ENCODE measurements at regions not wholly inside any gene's neighbourhood (a gene's known extent, or its start where the extent isn't known, plus 50 kb on each side); places are given as distances from the start of the nearest gene placed in this dataset.
"Not testable (repeated sequence)": the region's sequence is repeated elsewhere in the genome, so short reads cannot be mapped to it uniquely, and the experiment has no call there.

DNA sequence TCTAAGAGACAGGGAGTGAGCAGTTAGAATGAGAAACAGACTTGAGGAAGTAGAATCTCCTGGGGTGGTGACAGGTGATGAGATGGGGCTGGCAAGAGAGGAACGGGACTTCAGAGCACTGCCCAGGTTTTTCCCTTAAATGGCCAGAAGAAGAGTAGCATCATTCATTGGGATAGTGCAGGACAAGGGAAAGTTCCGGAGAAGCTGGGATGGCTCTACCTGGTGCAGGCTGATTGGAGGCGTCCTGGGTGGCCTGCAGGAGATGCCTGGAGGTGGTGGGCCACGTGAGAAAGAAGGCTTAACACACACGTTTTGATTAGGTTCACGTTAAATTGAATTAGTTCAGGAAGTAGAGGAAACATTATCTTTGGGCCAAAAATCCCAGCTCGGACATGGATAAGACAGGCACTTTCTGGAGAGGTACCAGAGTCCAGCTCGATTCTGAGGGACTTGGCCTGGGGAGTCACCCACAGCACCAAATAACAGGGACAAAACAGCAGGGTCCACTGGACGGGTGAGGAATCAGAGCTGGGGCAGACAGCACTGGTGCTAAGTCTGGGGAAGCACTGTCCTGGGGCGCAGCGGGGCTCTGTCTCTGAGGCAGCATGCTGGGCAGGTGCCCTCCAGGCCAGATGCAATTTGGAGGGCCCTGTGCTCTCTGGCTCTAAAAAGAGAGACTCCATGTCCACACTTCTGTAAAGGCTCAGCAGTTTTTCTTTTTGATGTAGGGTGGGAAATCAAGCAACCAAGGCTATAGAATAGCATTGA, 512.3 kb upstream of the RAB6C start:
- DNase-seq: no peak

DNA sequence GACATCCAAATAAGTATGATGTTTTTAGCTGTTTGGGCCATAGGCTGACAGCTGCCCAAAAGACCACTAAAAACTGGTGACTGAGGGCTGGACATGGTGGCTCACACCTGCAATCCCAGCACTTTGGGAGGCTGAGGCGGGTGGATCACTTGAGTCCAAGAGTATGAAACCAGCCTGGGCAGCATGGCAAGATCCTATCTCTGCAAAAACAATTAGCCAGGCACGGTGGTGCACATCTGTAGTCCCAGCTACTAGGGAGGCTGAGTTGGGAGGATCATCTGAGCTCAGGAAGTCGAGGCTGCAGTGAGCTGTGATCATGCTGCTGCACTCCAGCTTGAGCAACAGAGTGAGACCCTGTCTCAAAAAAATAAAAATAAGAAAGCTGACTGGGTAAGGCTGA, 511.5 kb upstream of the RAB6C start:
- DNase-seq: no peak

DNA sequence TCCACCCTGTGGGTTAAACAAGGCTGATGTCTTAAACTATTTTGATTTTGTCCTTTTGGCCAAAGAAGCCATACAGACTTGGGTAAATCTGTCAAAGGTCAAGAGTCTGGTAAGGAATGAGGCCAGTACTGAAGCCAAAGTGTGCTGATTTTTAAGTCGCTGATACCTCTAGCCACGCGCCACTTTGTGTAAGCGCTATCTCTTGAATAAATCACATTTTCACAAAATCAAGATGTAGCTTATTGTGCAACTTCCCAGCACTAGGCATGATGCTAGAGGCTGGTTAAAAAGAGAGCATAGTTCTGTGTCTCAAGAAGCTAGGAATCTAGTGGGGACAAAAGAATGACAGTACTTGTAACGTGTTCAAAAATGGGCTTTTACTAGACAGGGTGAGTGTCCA, 510.6 kb upstream of the RAB6C start:
- no peak for DNase-seq

DNA sequence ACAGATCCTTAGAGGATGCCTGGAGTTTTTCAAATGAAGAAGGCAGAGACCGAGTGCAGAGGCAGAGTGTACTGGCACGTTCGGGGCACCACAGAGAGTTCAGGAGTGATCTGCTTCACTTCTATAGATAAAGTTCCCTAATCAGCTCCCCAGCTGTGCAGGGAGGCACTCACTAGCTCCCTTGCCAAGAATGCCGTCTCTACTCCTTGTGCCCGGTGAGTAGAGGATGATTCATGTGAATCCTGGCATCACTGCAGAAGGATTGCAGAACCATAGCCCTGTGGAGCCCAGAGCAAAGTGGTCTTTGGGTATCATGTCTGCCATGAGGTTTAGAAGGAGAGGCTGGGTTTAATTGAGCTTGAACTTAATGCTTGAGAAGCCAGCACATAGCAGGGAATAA, 510.1 kb upstream of the RAB6C start:
- no peak for DNase-seq

DNA sequence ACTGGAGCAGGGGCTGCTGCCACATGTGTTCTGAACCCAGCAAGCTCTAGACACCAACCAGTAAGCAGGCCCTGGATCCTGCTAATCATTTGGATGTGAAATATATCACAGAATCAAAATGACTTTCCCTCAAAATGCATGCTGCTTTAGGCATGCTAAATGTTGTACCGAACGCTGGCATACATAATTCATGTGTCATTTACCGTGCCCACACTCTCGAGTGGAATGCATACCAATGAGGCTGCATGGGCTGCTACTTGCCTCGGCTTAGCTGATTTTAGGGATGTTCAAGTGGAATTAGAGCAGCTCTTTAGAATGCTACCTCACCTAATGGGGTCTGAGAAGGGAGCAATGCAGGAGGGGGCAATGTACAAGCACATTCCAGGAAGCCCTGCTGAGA, 509.6 kb upstream of the RAB6C start:
- DNase-seq: no peak

DNA sequence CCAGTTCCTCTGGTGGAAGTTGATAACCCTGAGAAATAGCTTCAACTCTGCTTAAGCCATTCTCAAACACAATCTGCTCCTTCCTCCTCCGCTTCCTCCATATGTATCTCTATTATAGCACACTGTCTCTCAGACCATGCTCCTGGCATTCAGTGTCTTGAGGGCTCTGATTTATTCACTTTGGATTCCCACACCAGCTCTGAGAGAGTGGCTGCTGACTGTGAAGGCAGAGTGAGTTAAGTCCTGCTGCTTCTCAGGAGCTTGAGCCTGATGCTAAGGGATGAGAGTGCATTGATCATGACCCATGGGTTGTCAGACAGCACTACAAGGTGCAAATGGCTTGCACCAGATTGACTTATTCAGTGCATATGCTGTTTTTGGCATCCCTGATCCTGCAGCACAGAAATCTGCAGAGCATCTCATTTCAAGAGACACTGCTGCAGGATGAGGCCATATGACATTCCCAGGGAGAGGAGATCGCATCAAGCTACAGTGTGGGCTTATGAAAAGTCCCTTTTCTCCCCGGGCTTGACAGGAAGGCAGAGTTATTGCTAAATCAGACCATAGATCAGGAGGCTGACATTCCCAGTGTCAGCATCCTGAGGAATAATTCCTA, 500.5 kb upstream of the RAB6C start:
- no peak for DNase-seq

DNA sequence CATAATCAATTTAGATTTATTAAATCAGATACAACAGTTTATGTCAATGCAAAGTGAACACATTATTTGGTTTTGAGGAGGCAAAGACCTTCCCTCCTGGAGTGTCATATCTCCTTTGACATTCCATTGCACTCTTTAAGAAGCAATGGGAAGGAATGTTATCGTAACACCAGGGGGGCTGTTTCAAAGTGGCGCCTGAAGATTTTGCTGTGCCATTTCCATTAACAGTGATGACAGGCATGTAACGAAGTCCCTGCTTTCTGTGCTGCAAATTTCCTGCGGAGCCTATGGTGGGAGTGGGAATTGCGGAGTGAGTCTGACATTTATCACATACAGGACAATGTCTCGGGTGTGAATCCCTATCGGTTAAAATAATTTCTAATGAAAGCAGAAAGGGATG, 499.6 kb upstream of the RAB6C start:
- DNase-seq: no peak

DNA sequence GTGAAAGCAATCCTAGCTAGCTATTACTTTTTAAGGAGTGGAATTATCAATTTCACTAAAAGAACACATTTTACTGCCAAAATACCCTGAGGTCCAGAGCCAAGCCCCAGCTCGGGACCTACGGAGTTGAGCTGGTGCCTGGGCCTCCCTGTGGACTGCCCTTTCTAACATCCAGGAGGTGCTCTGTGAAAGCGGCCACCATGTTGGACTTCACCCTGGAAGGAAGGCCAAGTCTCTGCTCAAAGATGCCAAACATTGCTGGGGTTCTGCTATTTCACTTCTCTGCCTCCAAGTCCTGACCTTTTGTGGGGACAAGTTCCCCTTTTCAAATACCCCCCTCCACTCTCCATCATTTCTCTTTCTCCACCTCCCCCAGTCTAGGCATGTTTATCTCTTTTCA, 498.7 kb upstream of the RAB6C start:
- DNase-seq: no peak

DNA sequence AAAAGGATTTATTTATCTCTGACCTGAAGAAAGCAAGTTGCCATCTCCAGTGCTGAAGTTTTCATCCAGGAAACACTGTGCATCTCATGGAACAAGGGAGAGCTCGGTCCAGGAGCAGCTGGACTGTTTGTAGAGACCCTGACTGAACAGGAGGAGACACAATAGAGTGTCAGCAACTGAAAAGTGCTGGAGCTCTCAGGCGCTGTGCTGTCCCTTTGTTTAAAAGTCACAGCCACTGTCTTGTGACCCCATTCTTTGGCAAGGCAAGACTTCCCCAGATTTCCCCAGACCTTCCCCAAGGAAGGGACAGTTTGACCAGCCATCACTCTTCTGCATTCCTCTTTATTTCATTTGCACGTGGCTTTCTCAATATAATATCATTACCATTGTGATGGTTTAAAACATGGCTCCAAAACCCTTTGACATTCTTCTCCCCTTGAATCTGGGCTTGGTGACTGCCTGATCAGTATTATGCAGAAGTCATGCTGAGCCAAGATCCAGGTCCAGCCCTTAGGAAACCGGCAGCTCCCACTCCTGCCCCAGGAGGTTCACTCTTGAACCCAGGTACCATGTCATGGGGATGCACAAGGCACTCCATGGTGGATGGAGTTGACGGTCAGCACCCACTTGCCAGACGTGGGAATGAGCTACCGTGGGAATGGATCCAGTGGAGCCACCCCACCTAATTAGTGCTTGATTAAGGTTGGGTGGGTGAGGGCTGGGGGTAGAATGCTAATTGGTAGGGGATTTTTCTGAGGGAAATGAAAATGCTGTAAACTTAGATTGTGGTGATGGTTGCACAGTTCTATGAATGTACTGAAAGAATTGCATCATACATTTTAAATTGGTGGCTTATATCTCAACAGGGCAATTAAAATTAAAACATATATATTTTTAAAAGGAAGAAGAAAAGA, 497.9 kb upstream of the RAB6C start:
- no peak for DNase-seq

DNA sequence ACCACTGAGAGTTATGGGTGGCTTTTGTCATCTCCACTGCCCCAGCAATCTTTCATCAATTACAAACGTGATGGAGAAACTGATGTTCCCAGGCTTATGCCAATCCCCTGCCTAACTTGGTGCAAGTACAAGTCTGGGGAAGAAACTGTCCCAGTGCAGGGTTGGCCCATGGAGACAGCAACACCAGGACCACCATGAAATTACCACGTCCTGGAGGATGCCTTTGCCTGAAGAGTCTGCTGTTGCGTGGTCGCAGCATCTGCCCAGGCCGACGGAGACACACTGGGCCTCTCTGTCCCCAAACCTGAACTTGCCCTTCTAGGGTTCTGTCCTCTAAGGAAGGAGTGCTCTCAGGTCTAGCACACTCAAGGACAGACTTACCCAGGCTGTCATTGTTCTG, 496.8 kb upstream of the RAB6C start:
- no peak for DNase-seq

DNA sequence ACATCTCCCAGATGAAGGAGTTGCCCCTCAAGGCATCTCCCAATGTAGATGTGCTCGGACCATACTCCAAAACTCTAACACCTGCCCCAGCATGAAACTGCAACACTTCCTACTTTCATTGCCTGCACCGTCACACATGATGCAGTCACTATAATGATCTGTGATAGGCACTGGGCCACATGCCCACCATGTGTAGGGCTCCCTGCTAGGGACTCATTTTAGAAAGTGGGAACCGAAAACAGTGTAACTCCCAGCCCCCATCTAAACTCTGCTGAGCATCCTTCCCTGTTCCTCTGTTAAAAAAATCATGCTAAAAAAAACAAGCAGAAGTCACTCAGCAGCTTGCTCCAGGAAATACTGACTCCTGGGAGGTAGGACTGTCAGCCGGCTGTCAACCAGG, 496.1 kb upstream of the RAB6C start:
- DNase-seq: no peak

DNA sequence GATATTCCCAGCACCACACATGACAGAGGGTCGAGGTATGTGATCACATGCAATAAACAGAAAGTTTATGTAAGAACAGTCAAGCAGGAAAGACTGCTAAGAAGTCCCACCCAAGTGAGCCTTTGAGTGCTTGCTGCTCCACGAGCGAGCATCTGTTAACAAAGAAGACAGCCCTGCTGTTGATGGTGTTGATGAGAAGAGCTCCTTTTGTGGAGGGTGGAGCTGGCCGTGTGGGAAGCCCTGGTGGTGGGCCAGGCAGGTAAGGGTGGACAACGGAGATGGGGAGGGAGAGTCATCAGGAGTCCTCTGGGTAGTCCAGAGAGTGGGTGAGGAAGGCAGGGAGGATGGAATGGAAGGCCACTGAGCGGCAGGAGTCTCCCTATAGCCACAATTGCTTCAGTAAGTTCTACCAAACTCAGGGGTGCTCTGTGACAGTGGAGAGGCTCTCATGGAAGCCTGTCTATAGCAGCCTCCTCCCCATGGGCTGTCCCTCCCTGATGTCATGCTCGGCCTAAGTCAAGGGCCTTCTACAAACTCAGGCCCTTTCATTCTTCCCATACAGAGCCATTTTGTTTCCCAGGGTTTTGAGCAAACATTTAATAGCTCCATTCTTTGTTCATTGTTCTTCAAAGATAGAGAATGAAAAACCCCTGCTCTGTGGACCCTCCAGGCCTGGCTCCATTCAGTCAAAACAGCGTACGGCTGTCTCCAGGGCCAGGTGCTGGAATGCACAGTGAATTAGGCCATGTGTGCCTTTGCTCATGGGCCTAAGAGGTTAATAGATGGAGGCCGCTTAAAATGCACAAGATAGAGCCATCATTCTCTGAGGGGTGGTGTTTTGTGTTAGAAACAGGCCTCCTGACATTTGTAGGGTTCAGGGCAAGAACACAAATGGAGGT, 494.2 kb upstream of the RAB6C start:
- no peak for DNase-seq

DNA sequence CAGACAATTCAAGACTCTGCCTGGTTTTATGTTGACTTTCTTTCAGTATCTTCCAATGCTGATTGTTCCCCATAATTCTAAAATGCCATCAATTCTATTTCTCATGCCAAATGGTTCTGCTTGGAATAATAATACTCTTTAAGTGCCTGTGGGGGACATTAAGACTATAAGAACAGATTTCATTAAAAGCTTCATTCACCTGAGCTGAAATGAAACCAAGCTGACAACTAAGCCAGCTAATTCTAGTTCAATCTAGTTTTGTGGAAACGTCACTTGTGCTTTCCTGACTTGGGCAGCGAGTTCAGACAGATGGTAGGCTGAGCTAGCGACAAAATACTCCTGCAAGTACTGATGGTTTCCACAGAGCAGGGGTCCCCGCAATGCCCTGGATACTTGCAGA, 491.1 kb upstream of the RAB6C start:
- DNase-seq: no peak

DNA sequence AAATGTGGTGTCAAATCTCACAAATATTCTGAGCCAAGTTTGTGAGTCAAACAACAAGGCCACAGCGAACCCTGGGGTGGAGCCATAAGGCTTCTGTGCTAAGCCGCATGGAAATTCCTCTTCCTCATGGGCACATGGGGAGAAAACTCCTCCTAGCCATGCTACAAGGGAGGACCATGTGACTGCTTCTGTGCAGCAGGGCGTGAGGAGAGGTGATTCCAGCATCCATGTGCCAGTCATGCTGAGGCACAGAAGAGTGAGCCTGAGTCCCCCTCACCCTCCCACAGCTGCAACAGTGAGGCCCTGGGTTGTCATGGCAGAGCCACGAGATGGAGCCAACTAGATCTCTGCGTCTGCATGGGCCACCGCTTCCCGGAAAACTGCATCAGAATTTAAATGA, 488.8 kb upstream of the RAB6C start:
- no peak for DNase-seq

DNA sequence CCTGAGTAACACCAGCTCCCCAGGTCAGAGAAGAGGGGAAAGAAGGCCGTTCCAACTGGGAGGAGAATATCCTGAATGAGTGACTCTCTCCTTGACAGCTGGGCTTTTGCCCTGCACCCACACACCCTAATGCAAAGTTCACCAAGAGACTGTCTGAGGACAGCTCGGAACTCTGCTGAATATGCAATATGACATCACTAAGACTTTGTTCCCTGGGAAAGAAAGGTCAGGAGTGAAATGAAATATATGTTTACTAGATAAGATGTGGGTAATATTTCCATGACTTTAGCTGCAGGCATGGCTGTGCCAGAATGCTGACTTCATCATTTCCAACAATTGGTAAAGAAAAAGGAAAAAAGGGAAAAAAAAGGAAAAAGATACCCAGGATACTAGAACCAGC, 488.2 kb upstream of the RAB6C start:
- no peak for DNase-seq

DNA sequence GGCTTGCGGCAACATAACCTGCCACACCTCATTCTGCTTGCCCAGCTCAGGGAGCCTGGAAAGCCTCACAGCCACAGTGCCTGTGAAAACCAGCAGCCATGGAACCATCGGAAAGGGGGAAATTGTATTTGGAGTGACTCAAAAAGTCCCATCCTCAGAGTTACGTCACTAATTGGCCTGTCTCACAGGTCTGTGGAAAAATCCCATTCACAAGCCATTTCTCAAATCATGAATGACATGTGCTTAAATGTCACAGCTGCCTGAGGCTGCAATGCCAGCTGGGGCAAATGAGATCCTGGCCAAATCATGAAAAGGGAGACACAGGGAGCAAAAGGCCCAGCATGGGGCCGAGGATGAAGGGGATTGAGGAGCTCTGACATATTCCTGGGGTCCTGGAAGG, 486.9 kb upstream of the RAB6C start:
- no peak for DNase-seq

DNA sequence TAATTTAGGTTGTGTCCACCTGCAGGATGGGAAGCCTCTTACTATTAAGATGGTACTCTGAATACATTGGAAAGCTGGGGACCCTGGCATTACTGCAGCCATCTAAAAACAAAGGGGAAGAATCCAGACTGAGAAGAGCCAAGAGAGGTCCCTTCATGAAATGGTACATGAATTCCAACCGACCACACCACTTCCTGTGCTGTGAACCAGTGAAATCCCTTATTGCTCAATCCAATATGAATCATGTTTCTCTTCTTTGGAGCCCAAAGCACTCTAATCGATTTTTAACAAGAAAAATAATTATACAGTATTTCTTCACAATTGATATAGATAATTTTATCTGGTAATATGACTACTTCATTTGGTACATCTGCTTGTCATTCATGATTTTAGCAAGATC, 479.7 kb upstream of the RAB6C start:
- DNase-seq: no peak

DNA sequence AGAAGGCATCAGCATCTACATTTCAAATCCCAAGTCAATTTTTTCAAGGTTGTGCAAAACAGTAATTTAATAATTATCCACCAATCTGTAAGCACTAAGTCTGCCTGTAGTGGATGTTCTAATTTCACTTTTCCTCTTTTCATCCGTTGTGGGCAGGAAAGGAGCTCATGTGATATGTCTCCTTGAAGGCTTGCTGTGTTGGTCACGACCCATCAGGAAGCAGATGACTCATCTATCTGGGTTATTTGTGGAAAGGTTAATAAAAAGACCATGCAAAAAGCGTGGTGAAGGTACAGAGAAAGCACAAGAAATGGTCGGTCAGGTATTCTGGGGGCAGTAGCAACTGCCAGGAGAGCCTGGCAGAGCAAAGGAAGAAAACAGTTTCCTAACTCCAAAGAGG, 476.7 kb upstream of the RAB6C start:
- no peak for DNase-seq

DNA sequence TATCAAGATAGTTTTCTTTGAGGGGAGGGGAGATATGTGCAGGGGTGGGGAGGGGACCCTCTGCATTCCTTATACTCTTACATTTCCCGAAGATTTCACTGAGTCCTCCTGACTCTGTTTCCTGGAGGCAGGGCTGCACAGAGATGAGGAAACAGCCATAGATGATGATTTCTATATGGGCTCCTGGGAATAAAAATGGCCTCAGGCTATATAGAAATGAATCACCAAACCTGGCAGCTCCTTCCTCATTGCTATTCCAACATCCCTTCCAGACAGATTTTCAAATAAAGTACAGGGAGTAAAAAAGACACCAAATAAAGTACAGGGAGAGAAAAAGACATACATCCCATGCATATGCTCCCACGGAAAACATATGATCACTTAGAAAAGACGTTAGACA, 474.8 kb upstream of the RAB6C start:
- DNase-seq: no peak

DNA sequence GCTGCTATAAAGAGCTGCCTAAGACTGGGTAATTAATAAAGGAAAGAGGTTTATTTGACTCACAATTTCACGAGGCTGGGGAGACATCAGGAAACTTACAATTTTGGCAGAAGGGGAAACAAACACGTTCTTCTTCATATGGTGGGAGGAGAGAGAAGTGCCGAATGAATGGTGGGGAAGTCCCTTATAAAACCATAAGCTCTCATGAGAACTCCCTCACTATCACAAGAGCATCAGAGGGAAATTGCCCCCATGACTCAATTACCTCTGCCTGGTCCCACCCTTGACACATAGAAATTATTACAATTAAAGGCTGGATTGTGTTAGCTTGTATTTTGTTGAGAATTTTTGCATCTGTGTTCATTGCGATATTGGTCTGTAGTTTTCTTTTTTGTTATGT, 460.5 kb upstream of the RAB6C start:
- DNase-seq: no peak

DNA sequence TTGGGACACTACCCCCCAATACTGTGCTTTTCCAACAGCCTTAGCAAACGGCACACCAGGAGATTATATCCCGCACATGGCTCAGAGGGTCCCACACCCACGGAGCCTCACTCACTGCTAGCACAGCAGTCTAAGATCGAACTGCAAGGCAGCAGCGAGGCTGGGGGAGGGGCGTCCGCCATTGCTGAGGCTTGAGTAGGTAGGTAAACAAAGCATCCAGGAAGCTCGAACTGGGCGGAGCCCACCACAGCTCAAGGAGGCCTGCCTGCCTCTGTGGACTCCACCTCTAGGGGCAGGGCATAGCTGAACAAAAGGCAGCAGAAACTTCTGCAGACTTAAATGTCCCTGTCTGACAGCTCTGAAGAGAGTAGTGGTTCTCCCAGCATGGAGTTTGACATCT, 447.3 kb upstream of the RAB6C start:
- not testable (repeated sequence) for DNase-seq

DNA sequence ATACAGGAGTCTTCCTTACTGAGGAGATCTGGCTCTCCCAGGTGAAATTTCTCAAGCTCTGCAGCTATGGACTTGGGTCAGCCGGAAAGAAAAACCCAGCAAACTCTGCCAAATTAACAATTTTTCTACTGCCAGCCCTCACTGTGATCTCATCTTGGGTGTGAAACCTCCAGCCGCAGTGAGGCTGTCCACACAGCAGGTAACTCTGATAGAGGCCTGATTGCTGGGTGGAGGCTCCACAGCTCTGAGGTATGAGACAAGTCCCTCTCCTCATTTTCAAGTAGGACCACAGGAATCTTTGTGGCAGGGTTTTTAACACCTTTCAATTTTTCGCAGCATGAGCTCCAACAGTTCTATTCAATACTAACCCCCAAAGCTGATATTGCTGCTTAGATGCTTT, 430.6 kb upstream of the RAB6C start:
- no peak for DNase-seq

DNA sequence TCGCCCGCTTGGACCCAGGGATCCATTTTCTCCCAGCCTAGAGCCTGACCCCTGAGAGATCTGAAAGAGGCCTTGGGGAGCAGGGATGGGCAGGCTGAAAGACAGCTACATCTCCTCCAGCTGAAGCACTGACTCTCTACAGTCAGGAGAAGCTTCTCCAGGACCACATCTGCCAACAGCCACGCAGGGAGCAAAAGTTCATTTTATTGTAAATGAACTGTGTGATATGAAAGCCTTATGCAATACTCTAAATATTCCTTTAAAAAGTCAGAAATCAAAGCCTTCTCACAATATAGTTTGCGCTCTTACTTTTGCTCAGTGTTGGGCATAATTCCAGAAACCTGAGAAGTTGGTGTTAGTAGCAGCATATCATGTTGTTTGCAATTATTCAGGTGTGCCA, 428.9 kb upstream of the RAB6C start:
- DNase-seq: no peak

All from CD4-positive, alpha-beta T cell treated with Interleukin-17A for 4 hours (primary cell).